ACHN (cell line): ENCODE measurements at regions not wholly inside any gene's neighbourhood (a gene's known extent, or its start where the extent isn't known, plus 50 kb on each side); places are given as distances from the start of the nearest gene placed in this dataset.
"Not testable (repeated sequence)": the region's sequence is repeated elsewhere in the genome, so short reads cannot be mapped to it uniquely, and the experiment has no call there.

Experiments used
- DNase-seq: peaks from one replicate; pipeline ENCODE4 v3.0.0-alpha.2; 2015
- in situ Hi-C: cut with HindIII; loops from 2 replicates; pipeline ENCODE4 v1.10.0; 2017; ENCODE audit warnings: low sequenced_read_pairs, low pct_ligation_motif_present, low pct_unique_long_range_greater_than_20kb

GRCh38 chr2:122749405-122749804, 994.0 kb downstream of the TSN start:
- in situ Hi-C loops, result no loop called here
- no peak for DNase-seq

DNA sequence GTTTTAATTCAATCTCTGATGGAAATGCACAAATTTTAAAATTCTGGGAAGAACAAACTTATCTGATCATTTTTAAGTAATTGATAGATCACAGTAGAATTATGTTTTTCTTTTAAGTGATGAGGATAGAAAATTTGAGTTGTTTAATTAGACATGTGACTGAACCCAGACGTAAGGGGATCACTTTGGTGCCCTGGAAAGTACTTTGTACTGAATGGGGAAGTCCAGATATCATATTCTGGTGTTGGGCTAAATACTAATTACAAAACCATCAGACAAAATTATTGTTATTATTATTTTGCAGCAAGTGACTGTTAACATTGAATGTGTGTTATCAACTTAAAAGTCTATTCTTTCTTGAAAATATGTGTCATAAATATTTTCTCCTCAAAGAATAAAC, 994.6 kb downstream of the TSN start:
- in situ Hi-C loops, result no loop called here
- no peak for DNase-seq

- in situ Hi-C loops, result no loop called here
- no peak for DNase-seq
These were observed 995.4 kb downstream of the TSN start for GRCh38 chr2:122750808-122751207.

DNA sequence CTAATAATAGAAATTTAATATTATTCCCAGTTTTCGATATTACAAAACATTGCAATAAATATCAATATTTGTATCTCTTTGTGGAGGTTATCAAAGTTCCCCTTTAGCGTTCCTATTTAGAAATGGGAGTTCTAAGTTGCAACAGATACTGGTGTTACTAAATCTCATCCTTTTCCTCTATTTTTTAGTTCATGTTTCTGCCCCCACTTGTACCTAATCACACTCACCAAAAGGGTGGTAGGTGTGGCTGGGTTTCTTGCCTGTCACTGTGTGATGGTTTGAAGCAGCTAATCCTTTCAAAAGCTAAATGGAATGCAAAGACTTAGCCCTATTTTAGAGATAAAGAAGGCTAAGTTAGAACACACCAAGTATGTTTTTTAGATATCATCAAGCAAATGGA, 997.9 kb downstream of the TSN start:
- in situ Hi-C loops, result no loop called here
- DNase-seq, result no peak

DNA sequence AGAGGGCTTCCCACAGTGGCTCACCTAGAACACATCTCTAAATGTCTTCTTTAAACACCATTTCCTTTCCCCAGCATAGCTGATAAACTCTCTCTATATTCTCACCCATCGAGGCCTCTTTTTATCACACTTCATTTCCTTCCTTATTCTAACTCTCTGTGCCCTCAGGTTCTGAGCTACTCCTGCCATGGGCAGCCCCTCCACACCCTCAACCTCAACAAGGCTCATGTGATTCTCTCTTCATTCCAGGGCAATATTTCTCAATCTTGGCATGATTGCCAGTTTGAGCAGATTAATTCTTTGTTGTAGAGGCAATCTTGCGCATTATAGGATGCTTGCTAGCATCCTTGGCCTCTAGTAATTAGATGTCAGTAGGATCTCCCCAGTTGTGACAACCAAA, 999.1 kb downstream of the TSN start:
- no peak for DNase-seq
- in situ Hi-C loops, result no loop called here

DNA sequence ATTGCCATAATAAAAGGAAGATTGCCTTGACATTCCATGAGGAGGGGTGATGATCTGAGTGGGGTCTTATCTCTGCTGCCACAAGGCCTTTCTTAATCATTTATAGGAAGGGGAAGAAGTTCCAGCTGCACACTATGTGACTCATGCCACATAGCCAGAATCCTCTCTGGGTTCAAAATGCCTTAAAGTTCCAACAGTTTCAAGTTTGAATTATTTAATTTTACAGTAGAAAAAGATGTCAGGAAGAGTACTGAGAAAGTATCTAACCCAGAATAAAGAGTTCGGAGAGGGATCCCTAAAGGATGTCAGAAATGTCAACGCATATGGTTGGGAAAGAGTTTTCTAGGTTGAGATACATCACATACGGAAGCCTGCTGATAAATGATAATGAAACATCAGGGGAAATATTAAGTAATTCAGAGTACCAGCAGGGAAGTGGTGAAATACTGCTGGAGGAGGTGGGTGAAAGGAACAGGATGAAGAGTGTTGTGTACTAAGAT, 999.9 kb downstream of the TSN start:
- in situ Hi-C loops, result no loop called here
- no peak for DNase-seq

GRCh38 chr2:122758967-122759366, 1003.5 kb downstream of the TSN start:
- DNase-seq, result no peak
- in situ Hi-C loops, result no loop called here

DNA sequence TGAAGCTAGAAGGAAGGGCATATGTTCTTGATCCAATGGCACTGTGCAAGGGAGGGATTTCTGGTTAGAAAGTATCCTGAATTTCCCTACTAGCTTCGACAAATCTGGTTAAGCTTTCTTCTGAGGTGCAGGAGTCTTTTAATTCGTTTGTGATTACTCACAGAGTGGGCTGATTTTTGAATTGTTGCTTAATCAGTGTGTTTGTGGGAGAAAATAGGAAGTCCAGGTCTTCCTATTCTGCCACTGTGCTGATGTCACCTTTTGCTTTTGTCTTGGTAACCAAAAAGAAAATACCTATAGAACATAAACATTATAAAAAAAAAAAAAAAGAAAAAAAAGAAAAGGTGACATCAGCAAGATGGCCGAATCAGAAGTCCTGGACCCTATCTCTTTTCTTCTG, 1008.6 kb downstream of the TSN start:
- no peak for DNase-seq
- in situ Hi-C loops, result no loop called here

DNA sequence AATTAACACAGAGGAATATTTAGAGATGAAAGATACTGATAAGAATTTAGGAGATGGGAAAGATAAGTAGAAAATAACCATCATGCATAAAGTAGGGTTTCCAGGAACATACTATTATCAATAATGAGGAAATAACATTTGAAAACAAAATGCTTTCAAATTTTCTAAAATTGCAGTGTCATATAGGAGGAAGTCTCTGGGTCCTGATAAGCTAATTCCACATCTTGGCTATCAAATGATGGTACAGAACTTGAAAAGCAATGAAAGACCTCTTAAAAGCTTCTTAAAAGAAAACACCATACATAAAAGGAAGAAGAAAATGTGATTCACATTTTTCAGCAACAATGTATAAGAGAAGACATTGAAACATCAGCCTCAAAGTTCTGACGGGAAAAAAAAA, 1024.8 kb downstream of the TSN start:
- in situ Hi-C loops, result no loop called here
- no peak for DNase-seq

DNA sequence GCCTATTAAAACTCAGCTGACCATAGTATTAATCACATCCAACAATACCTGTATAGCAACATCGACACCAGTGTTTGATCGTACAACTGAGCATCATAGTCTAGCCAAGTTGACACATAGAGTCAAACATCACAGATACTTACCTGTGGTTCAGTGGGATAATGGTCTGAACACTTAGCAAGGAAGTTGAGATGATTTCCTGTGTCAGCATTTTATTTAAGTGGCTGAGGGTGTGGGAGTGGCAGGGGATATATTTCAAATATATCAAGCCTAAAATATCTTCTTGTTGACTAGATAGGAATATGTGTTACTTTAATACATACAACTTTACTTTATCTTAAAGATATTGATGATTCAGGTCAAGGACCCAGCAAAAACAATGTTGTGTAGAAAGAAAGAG, 1038.6 kb downstream of the TSN start:
- no peak for DNase-seq

DNA sequence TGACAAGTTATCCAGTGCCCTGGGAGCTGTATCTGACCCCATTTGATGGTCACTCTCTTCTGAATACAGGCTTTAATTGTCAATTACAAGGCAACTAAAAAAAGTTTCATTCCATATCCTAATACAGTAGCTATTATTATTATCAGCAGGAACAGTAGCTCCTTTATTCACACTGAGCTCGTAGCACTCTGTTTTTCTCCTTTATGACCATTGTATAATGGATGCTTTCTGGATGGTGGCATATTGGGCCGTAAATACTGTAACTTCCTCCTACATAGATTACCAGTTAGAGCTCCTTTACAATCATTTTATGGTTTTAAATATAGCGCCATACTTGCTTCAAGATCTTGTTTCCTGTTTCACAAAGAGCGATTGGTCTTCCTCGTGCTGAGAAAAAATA, 1040.3 kb downstream of the TSN start:
- in situ Hi-C loops, result no loop called here
- DNase-seq, result no peak

More for the DNA sequence above, 1038.6 kb downstream of the TSN start:
- in situ Hi-C loops, result no loop called here

- no peak for DNase-seq
- in situ Hi-C loops, result no loop called here
These were observed 1043.9 kb downstream of the TSN start for GRCh38 chr2:122799391-122799790.

DNA sequence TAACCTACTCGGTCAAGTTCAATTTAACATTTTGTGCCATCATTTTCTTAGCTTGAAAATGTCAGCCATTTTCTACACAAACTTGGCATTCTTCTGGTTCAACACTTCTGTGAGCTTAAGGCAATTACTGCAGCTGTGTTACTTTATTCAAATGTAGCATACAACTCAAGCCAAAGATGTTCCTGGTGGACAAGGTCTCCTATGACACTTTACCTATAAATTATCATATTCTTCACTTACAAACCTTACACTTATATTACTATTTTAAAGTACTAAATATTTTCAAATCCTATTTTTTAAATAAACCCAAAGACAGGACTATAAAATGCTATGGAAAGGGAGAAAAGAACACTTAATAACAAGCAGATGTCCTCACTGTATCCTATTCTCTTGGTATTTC, 1045.3 kb downstream of the TSN start:
- in situ Hi-C loops, result no loop called here
- no peak for DNase-seq

DNA sequence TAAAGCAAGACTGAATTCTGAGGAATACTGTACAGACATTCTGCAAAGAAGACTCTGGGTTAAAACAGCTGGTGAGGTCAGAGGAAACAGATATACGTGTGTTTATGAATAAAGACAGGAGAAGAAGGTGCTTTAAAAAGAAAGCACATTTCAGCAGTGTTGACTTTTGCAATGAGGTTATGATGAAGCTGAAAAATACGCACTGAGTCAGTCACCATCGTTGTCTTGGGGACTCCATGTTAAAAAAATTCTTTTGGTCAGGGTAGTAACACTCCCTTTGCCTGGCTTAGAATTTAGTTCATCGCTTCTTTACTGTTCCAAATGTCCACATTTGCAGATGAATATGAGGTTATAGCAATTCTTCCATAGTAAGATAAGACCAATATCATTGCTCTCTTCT, 1049.0 kb downstream of the TSN start:
- in situ Hi-C loops, result no loop called here
- no peak for DNase-seq

DNA sequence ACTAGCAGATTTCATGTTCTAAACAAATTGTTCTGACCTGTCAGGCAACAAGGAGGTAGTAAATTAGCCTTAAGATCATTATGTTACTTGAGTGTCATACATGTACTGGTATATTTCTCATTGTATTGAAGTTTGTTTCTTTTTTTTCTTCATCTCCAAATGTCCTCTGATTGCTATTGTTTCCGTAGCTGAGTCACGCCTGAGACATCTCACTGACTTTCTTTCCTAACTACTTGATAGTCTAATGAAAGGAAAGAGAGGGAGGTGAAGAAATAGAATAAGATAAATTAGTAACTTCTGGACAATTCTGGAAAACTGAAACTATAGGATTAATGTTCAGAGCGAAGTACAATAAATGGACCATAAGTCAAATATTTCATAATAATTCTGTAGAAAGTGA, 1049.9 kb downstream of the TSN start:
- DNase-seq, result no peak
- in situ Hi-C loops, result no loop called here

GRCh38 chr2:122808286-122808969, 1053.0 kb downstream of the TSN start:
- DNase-seq, result no peak
- in situ Hi-C loops, result no loop called here

DNA sequence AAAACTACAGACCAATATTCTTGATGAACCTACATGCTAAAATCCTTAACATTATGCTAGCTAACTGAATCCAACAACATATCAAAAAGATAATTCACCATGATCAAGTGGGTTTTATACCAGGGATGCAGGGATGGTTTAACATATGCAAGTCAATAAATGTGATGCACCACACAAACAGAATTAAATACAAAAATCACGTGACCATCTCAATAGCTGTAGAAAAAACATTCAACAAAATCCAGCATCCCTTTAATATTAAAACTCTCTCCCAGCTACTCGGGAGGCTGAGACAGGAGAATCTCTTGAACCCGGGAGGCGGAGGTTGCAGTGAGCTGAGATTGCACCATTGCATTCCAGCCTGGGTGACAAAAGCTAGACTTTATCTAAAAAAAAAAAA, 1056.8 kb downstream of the TSN start:
- DNase-seq, in situ Hi-C loops: not testable (repeated sequence)

DNA sequence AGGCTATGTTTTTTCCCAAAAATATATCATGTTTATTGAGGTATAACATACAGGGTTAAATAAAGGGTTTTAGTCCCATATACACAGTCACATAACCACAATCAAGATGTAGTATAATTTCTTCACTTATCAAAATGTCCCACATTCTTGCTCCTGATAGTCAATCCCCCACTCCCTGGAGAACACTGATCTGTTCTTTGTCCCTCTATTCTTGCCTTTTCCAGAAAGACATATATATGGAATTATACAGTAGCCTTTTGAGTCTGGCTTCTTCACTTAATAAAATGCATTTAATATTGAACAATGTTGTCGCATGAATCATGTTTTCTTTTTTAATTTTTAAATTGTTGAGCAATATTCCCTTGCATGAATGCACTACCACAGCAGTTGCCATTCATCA, 1059.7 kb downstream of the TSN start:
- no peak for DNase-seq
- in situ Hi-C loops, result no loop called here

DNA sequence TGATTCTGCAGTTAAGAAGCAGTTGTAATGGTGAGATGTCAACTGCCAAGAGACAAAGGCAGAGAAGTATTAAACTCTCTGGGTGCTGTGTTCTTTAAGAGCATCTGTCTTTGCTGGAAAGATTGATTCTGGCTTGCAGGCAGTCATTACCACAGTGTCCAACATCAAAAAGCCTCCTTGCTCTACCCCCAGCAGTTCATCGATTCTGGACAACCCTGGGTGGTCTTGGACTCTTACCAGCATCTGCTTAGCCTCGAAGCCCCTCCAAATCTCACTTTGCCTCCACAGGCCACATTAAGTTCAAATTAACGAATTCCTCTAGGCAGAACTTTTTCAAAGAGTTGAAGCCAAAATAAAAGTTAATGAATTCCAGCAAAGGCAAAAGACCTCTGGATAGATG, 1061.4 kb downstream of the TSN start:
- DNase-seq, result no peak
- in situ Hi-C loops, result no loop called here

DNA sequence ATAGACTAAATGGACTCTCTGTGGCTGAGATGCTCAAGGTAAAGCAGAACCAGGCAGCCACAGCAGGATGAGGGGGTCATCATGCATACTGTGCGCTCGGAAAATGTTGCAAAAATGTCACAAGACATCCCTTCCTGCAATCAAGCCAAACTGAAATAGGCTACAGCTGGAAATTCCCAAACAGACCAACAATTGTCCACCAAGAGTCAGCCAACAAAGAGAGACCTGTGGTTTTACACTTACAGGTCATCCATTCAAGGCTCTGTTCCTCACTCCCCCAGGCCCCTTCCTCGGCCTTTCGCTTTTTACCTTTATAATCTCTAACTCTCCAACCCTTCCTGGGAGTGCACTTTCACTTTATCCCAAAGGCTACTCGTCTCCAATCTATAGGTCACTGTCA, 1066.9 kb downstream of the TSN start:
- DNase-seq, result no peak
- in situ Hi-C loops, result no loop called here

- DNase-seq, result no peak
- in situ Hi-C loops, result no loop called here
These were observed 1074.7 kb downstream of the TSN start for GRCh38 chr2:122830157-122830556.
